ENCODE measurements at regions not wholly inside any gene's neighbourhood (a gene's known extent, or its start where the extent isn't known, plus 50 kb on each side); places are given as distances from the start of the nearest gene placed in this dataset.

DNA sequence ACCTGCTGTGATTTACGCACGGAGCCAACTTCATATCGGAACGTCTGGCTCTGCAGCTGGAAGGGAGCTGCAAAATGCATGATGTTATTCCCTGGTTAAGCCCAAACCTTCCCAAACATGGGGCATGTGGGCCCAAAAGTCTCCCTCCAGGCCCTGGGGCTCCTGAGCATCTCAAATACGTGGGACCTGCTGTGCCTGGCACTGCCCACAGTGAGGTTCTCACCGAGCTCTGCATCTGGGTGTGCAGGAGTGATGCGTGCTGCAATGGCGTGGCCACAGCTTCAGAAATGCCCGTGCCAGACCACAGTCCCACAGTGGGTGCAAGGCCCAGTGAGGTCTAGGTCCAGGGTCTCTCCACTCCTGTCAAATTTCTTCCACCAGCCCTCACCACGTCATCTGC lies 503.3 kb downstream of the EIPR1 start:
- TF ChIP-seq, protein P1, sequence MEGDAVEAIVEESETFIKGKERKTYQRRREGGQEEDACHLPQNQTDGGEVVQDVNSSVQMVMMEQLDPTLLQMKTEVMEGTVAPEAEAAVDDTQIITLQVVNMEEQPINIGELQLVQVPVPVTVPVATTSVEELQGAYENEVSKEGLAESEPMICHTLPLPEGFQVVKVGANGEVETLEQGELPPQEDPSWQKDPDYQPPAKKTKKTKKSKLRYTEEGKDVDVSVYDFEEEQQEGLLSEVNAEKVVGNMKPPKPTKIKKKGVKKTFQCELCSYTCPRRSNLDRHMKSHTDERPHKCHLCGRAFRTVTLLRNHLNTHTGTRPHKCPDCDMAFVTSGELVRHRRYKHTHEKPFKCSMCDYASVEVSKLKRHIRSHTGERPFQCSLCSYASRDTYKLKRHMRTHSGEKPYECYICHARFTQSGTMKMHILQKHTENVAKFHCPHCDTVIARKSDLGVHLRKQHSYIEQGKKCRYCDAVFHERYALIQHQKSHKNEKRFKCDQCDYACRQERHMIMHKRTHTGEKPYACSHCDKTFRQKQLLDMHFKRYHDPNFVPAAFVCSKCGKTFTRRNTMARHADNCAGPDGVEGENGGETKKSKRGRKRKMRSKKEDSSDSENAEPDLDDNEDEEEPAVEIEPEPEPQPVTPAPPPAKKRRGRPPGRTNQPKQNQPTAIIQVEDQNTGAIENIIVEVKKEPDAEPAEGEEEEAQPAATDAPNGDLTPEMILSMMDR (IDR thresholded peaks at IDR 0.05; ENCODE audit: poor library complexity): no peak
- TF ChIP-seq EZH2phosphoT487 (IDR thresholded peaks at IDR 0.05; ENCODE audit: low read depth, severe bottlenecking, unreplicated experiment) (no peak), EZH2 (IDR thresholded peaks at IDR 0.05; ENCODE audit: borderline replicate concordance) (no peak)
